H1 (cell line): ENCODE measurements at regions not wholly inside any gene's neighbourhood (a gene's known extent, or its start where the extent isn't known, plus 50 kb on each side); places are given as distances from the start of the nearest gene placed in this dataset.

Experiments
- CTCF ChIA-PET: fragments of 300-600 bp; sonication (Branson Sonifier 250); formaldehyde crosslinking; loops from one replicate; lab custom pipeline; 2021; ENCODE audit not compliant: partially characterized antibody; lab: Charles Lee
- POLR2A ChIA-PET: fragments of 300-600 bp; sonication (Branson Sonifier 250); formaldehyde crosslinking; loops from one replicate; lab custom pipeline; 2021; ENCODE audit warnings: inconsistent platforms; ENCODE audit not compliant: partially characterized antibody; lab: Charles Lee
- DNase-seq, 2 experiments: peaks; one replicate each; pipeline versions ENCODE4 v3.0.0 to v3.0.0-alpha.2; 2010 to 2022; ENCODE audit warnings: low spot score in 2 of 2, low read depth in 1 of 2, mixed read lengths in 1 of 2
- FAIRE-seq: peaks from 2 replicates; lab custom pipeline; 2011; peaks lifted over from hg19 to GRCh38; lab: Jason Lieb, UNC
- H2AFZ ChIP-seq: 2 replicates; pipeline ENCODE4 v1.8.1; 2012; ENCODE audit warnings: low read length, inconsistent platforms
- H2AK5ac ChIP-seq: 2 replicates; pipeline ENCODE4 v1.6.1; 2013; ENCODE audit warnings: low read depth, low read length
- H2BK120ac ChIP-seq: replicated peaks from 2 replicates; pipeline ENCODE3; 2013; ENCODE audit warnings: low read depth, low read length, inconsistent platforms
- H2BK12ac ChIP-seq: 2 replicates; pipeline ENCODE4 v1.6.1; 2013; ENCODE audit warnings: low read depth, low read length
- H2BK15ac ChIP-seq: 2 replicates; pipeline ENCODE4 v1.6.1; 2013; ENCODE audit warnings: low read length
- H2BK20ac ChIP-seq: 2 replicates; pipeline ENCODE4 v1.6.1; 2013; ENCODE audit warnings: low read length
- H2BK5ac ChIP-seq: 2 replicates; pipeline ENCODE4 v1.6.1; 2013; ENCODE audit warnings: low read depth, low read length
- H3K14ac ChIP-seq: 2 replicates; pipeline ENCODE4 v1.6.1; 2013; ENCODE audit warnings: inconsistent platforms; ENCODE audit not compliant: insufficient read length
- H3K18ac ChIP-seq: 2 replicates; pipeline ENCODE4 v1.6.1; 2013; ENCODE audit warnings: low read length; ENCODE audit errors: extremely low read depth
- H3K23ac ChIP-seq: 2 replicates; pipeline ENCODE4 v1.6.1; 2013; ENCODE audit warnings: inconsistent platforms; ENCODE audit not compliant: insufficient read length
- H3K23me2 ChIP-seq: 2 replicates; pipeline ENCODE4 v1.6.1; 2013; ENCODE audit warnings: low read depth, low read length
- H3K27ac ChIP-seq: 2 replicates; pipeline ENCODE4 v1.6.1; 2011; ENCODE audit warnings: low read depth, low read length, inconsistent platforms
- H3K27me3 ChIP-seq, 4 experiments: replicated peaks in 1 of 4; 1 replicate in 1 of 4; 2 replicates in 3 of 4; pipeline versions ENCODE4 v1.6.1 to v1.8.1; 2011 to 2013; ENCODE audit warnings: low read length in 3 of 4, mild to moderate bottlenecking in 3 of 4, inconsistent platforms in 2 of 4, mixed read lengths in 2 of 4, moderate library complexity in 1 of 4; ENCODE audit not compliant: control insufficient read depth in 3 of 4, insufficient read depth in 3 of 4; ENCODE audit errors: extremely low read depth in 1 of 4
- H3K36me3 ChIP-seq, 4 experiments: 2 replicates each; pipeline versions ENCODE4 v1.6.1 to v1.8.1; 2011 to 2013; ENCODE audit warnings: mild to moderate bottlenecking in 4 of 4, low read length in 3 of 4, moderate library complexity in 2 of 4, control low read depth in 1 of 4, inconsistent platforms in 1 of 4; ENCODE audit not compliant: insufficient read depth in 4 of 4, control insufficient read depth in 2 of 4
- H3K4ac ChIP-seq: replicated peaks from 2 replicates; pipeline ENCODE3; 2013; ENCODE audit warnings: low read length, low read depth, mixed read lengths, inconsistent platforms; ENCODE audit not compliant: insufficient read length
- H3K4me1 ChIP-seq, 4 experiments: replicated peaks in 1 of 4; 1 replicate in 1 of 4; 2 replicates in 3 of 4; pipeline versions ENCODE4 v1.6.1 to v1.8.1; 2011 to 2013; ENCODE audit warnings: low read length in 3 of 4, inconsistent platforms in 2 of 4, mixed read lengths in 1 of 4; ENCODE audit not compliant: insufficient read depth in 4 of 4, control insufficient read depth in 3 of 4
- H3K4me2 ChIP-seq, 2 experiments: 2 replicates each; pipeline versions ENCODE4 v1.6.1 to v1.8.1; 2011 to 2013; ENCODE audit warnings: low read depth in 2 of 2, low read length in 2 of 2, control low read depth in 1 of 2, inconsistent platforms in 1 of 2, mild to moderate bottlenecking in 1 of 2; ENCODE audit not compliant: insufficient read depth in 1 of 2
- H3K4me3 ChIP-seq, 4 experiments: fragments of 200-600, 300-600 bp in 1 of 4; sonication (generic), shearing (Covaris generic), sonication (Bioruptor Twin) in 1 of 4; 2 replicates each; pipeline versions ENCODE4 v1.5.1 to v1.8.1; 2011 to 2016; ENCODE audit warnings: low read length in 4 of 4, low read depth in 3 of 4, control low read depth in 2 of 4, inconsistent platforms in 2 of 4, mild to moderate bottlenecking in 2 of 4, mixed read lengths in 1 of 4, moderate library complexity in 1 of 4; ENCODE audit not compliant: insufficient read depth in 2 of 4; ENCODE audit errors: extremely low read depth in 1 of 4
- H3K56ac ChIP-seq: replicated peaks from 2 replicates; pipeline ENCODE3; 2013; ENCODE audit warnings: low read depth, mild to moderate bottlenecking, mixed read lengths, low read length, inconsistent platforms; ENCODE audit not compliant: insufficient read length
- H3K79me1 ChIP-seq: 2 replicates; pipeline ENCODE4 v1.6.1; 2013; ENCODE audit warnings: low read depth, low read length, control low read depth
- H3K79me2 ChIP-seq, 2 experiments: 2 replicates each; pipeline versions ENCODE4 v1.6.1 to v1.8.1; 2012 to 2013; ENCODE audit warnings: low read length in 2 of 2, mild to moderate bottlenecking in 2 of 2, inconsistent platforms in 1 of 2; ENCODE audit not compliant: insufficient read depth in 2 of 2, control insufficient read depth in 1 of 2
- H3K9ac ChIP-seq, 4 experiments: replicated peaks in 1 of 4; 1 replicate in 1 of 4; 2 replicates in 3 of 4; pipeline versions ENCODE4 v1.6.1 to v1.8.1; 2011 to 2013; ENCODE audit warnings: low read depth in 3 of 4, low read length in 3 of 4, control low read depth in 2 of 4, mild to moderate bottlenecking in 2 of 4, moderate library complexity in 2 of 4, inconsistent platforms in 1 of 4; ENCODE audit errors: extremely low read depth in 1 of 4
- H3K9me3 ChIP-seq, 2 experiments: 2 replicates each; pipeline versions ENCODE4 v1.6.1 to v1.8.1; 2012 to 2013; ENCODE audit warnings: mild to moderate bottlenecking in 2 of 2, moderate library complexity in 2 of 2, control low read depth in 1 of 2, inconsistent platforms in 1 of 2, low read depth in 1 of 2, low read length in 1 of 2, mixed read lengths in 1 of 2; ENCODE audit not compliant: insufficient read depth in 2 of 2
- H4K20me1 ChIP-seq, 2 experiments: replicated peaks in 1 of 2; 2 replicates each; pipeline versions ENCODE3 to v1.8.1; 2011 to 2013; ENCODE audit warnings: inconsistent platforms in 2 of 2, low read length in 2 of 2, mild to moderate bottlenecking in 1 of 2; ENCODE audit not compliant: insufficient read depth in 2 of 2, control insufficient read depth in 1 of 2
- H4K5ac ChIP-seq: 2 replicates; pipeline ENCODE4 v1.6.1; 2013; ENCODE audit warnings: low read length, low read depth, mixed read lengths, inconsistent platforms; ENCODE audit not compliant: insufficient read length
- H4K8ac ChIP-seq: 2 replicates; pipeline ENCODE4 v1.8.0; 2013; ENCODE audit warnings: mild to moderate bottlenecking, moderate library complexity, low read length, inconsistent platforms; ENCODE audit not compliant: insufficient read depth; ENCODE audit errors: extremely low read depth
- H4K91ac ChIP-seq: replicated peaks from 2 replicates; pipeline ENCODE3; 2013; ENCODE audit warnings: low read length, mixed read lengths, inconsistent platforms; ENCODE audit not compliant: insufficient read length
- CEBPB ChIP-seq: IDR thresholded peaks from 2 replicates; pipeline ENCODE4 v1.6.1; 2012; ENCODE audit warnings: low read depth, low read length
- CHD1 ChIP-seq: IDR thresholded peaks from 2 replicates; pipeline ENCODE4 v1.6.1; 2012; ENCODE audit warnings: low read depth, low read length, improper control_type of control experiment
- CTCF ChIP-seq, 3 experiments: IDR thresholded peaks; 1 replicate in 2 of 3; 2 replicates in 1 of 3; pipeline versions ENCODE4 v1.5.1 to v1.6.1; 2011; ENCODE audit warnings: low read length in 3 of 3, mild to moderate bottlenecking in 3 of 3, inconsistent platforms in 2 of 3, low read depth in 1 of 3, moderate library complexity in 1 of 3; ENCODE audit not compliant: insufficient read depth in 1 of 3; ENCODE audit errors: control extremely low read depth in 1 of 3
- E2F6 ChIP-seq: IDR thresholded peaks from 2 replicates; pipeline ENCODE4 v1.6.1; 2012; ENCODE audit warnings: inconsistent platforms
- HDAC2 ChIP-seq, 2 experiments: fragments of 300-600 bp in 1 of 2; sonication (generic) in 1 of 2; IDR thresholded peaks; 2 replicates each; pipeline ENCODE4 v1.6.1; 2011 to 2012; ENCODE audit warnings: low read depth in 2 of 2, low read length in 2 of 2, mild to moderate bottlenecking in 2 of 2, moderate library complexity in 2 of 2, borderline replicate concordance in 1 of 2, inconsistent platforms in 1 of 2
- RAD21 ChIP-seq, 2 experiments: IDR thresholded peaks in 1 of 2; conservative IDR thresholded peaks in 1 of 2; 2 replicates each; pipeline ENCODE4 v1.6.1; 2011; ENCODE audit warnings: low read depth in 2 of 2, low read length in 2 of 2, improper control_type of control experiment in 1 of 2, inconsistent platforms in 1 of 2, mild to moderate bottlenecking in 1 of 2, moderate library complexity in 1 of 2
- SP4 ChIP-seq: IDR thresholded peaks from 2 replicates; pipeline ENCODE4 v1.6.1; 2012; ENCODE audit warnings: low read length, inconsistent platforms
- TCF12 ChIP-seq: IDR thresholded peaks from 2 replicates; pipeline ENCODE4 v1.6.1; 2011; ENCODE audit warnings: low read depth, mild to moderate bottlenecking, low read length
- YY1 ChIP-seq: IDR thresholded peaks from 2 replicates; pipeline ENCODE4 v1.6.1; 2011; ENCODE audit warnings: low read depth, mild to moderate bottlenecking, low read length
- ZNF274 ChIP-seq: IDR thresholded peaks from 2 replicates; pipeline ENCODE4 v1.7.0; 2012; ENCODE audit warnings: low read length, borderline replicate concordance; ENCODE audit errors: extremely low read depth
- WGBS, 2 experiments: shearing (Covaris generic) in 1 of 2; methylation state at CpG; one replicate each; pipeline versions ENCODE4 v1.1.6 to v1.1.7; 2013 to 2015; ENCODE audit warnings: low lambda C conversion rate in 2 of 2, mixed read lengths in 2 of 2, inconsistent platforms in 1 of 2, low coverage in 1 of 2, missing lambda C conversion rate in 1 of 2; ENCODE audit not compliant: insufficient replicate concordance in 2 of 2, insufficient coverage in 1 of 2, insufficient read length in 1 of 2; ENCODE audit errors: extremely low coverage in 1 of 2, missing lambda C conversion rate in 1 of 2; 5-methylcytosine and 5-hydroxymethylcytosine counted together

- no peak overlapping the region for H4K91ac ChIP-seq
- H3K79me1 ChIP-seq: no peaks in the 10 kb centered on the region
- no peaks in the 10 kb centered on the region for H3K79me2 ChIP-seq
- H3K23me2 ChIP-seq: no peaks in the 10 kb centered on the region
- no peak overlapping the region; the same call in 1 of the 2 replicates for H2AFZ ChIP-seq
- no peak overlapping the region for H3K56ac ChIP-seq
- no peak overlapping the region for H3K14ac ChIP-seq
- DNase-seq (no peak), FAIRE-seq (no peak)
- no peak overlapping the region for H2BK15ac ChIP-seq
- H3K36me3 ChIP-seq: no peaks in the 10 kb centered on the region
- H2BK20ac ChIP-seq: no peak overlapping the region
- H3K18ac ChIP-seq: no peak overlapping the region
- no peak overlapping the region for H4K8ac ChIP-seq
- H3K27me3 ChIP-seq: no peaks in the 10 kb centered on the region
- no peak overlapping the region for H3K4me2 ChIP-seq
- no peak overlapping the region for H3K9ac ChIP-seq
- no peaks in the 10 kb centered on the region for H3K9me3 ChIP-seq
- TF ChIP-seq HDAC2 (IDR thresholded peaks at IDR 0.05; ENCODE audit: borderline replicate concordance in 1 of 2, low read depth in 2 of 2, low read length in 2 of 2) (no peak), RAD21 (IDR thresholded peaks at IDR 0.05 in 1 of 2, conservative IDR thresholded peaks at IDR 0.05 in 1 of 2; ENCODE audit: low read depth in 2 of 2, low read length in 2 of 2) (no peak), ZNF274 (no peak), YY1 (no peak), E2F6 (no peak), CEBPB (no peak), SP4 (no peak), CTCF (IDR thresholded peaks at IDR 0.05; ENCODE audit: control extremely low read depth in 1 of 3, insufficient read depth in 1 of 3, low read depth in 1 of 3, low read length in 3 of 3) (no peak), TCF12 (no peak), CHD1 (no peak)
- no peak overlapping the region for H2BK12ac ChIP-seq
- H3K4ac ChIP-seq: no peak overlapping the region
- H2BK5ac ChIP-seq: no peak overlapping the region
- ChIA-PET CTCF (no interaction called here), POLR2A (no interaction called here)
- no peak overlapping the region for H4K5ac ChIP-seq
- 75% methylated on average over 3 of the region's 3 CpGs; no CpG with 5 or more reads in 1 of the 2 experiments for WGBS, 2 experiments
- H3K27ac ChIP-seq: no peak overlapping the region
- H3K23ac ChIP-seq: no peak overlapping the region
- no peaks in the 10 kb centered on the region for H4K20me1 ChIP-seq
- H3K4me1 ChIP-seq: no peaks in the 10 kb centered on the region
- no peak overlapping the region for H3K4me3 ChIP-seq
- H2AK5ac ChIP-seq: no peak overlapping the region
- no peak overlapping the region for H2BK120ac ChIP-seq
These were observed 1243.7 kb upstream of the PCDH20 start for GRCh38 chr13:62659365-62659764.
